LNCaP clone FGC (cell line): ENCODE measurements at regions not wholly inside any gene's neighbourhood (a gene's known extent, or its start where the extent isn't known, plus 50 kb on each side); places are given as distances from the start of the nearest gene placed in this dataset.

Source experiments
- DNase-seq: peaks from one replicate; pipeline ENCODE4 v3.0.0-alpha.2; 2011; ENCODE audit warnings: low read depth
- H3K4me3 ChIP-seq: 2 replicates; pipeline ENCODE4 v1.5.1; 2011; ENCODE audit warnings: mild to moderate bottlenecking, low read depth, low read length, control low read depth
- CTCF ChIP-seq: IDR thresholded peaks from 2 replicates; pipeline ENCODE4 v1.5.1; 2012; ENCODE audit warnings: mild to moderate bottlenecking; ENCODE audit not compliant: control insufficient read depth, insufficient read depth; ENCODE audit errors: extremely low read depth

DNA sequence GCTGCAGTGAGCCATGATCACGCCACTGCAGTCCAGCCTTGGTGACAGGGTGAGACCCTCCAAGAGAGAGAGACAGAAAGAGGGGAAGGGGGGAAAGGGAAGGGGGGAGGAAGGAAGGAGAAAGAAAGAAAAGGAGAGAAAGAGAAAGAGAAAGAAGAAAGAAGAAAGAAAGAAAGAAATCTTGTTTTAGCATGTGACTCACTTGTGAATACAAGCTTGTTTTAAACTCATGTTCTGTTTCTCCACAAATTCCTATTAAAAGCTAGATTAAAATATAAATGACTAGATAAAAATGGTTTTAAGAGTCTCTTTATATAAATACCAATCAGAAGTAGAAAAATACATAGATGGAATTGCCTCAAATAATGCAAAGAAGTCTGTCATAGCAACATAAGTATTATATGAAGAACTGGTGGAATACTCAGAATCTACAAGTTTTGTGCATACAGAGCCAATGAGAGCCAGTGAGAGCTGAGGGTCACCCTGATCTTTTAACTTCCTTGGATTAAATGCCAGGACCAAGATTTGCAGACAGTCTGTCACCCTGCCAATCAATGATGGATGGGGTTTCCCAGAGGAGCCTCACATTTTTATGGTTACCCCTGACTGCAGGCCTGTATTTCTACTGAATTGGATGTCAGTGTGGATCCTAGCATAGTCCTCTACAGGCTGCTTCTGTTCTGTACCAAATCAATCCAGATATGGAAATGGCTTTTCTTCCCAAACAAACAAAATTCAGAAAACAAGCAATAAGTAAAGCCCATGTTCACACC is 50.8 kb upstream of the LY86 start:
- TF ChIP-seq CTCF: no peak
- DNase-seq: no peak
- H3K4me3 ChIP-seq: no peak overlapping the region

- no peak for TF ChIP-seq CTCF
- no peak overlapping the region for H3K4me3 ChIP-seq
- DNase-seq: no peak
Measured at GRCh38 chr6:6538261-6538660, 50.3 kb upstream of the LY86 start.
